Transverse colon (tissue), 4 donors: ENCODE measurements at regions not wholly inside any gene's neighbourhood (a gene's known extent, or its start where the extent isn't known, plus 50 kb on each side); places are given as distances from the start of the nearest gene placed in this dataset.

Experiments
- DNase-seq: peaks from one replicate; pipeline ENCODE4 v3.0.0-alpha.2; 2019
- H3K27ac ChIP-seq, 4 donors: fragments of 200-600 bp; sonication (generic); 2 replicates each; pipeline ENCODE4 v1.5.1; 2016 to 2018; ENCODE audit warnings: inconsistent platforms in 4 of 4
- H3K27me3 ChIP-seq: fragments of 200-600 bp; sonication (generic); 2 replicates; pipeline ENCODE4 v1.5.1; 2017; ENCODE audit warnings: inconsistent platforms
- H3K36me3 ChIP-seq, 4 donors: fragments of 200-600 bp; sonication (generic); 2 replicates each; pipeline ENCODE4 v1.5.1; 2017 to 2019; ENCODE audit warnings: inconsistent platforms in 4 of 4
- H3K4me1 ChIP-seq, 4 donors: fragments of 200-600 bp; sonication (generic); 2 replicates each; pipeline ENCODE4 v1.5.1; 2017 to 2020; ENCODE audit warnings: inconsistent platforms in 4 of 4
- H3K4me3 ChIP-seq, 4 donors: fragments of 200-600 bp; sonication (generic); 1 replicate in 1 of 4; 2 replicates in 3 of 4; pipeline versions ENCODE4 v1.5.1 to v1.6.1; 2017 to 2019; ENCODE audit warnings: inconsistent platforms in 4 of 4
- H3K9me3 ChIP-seq, 2 donors: fragments of 200-600 bp; sonication (generic); 2 replicates each; pipeline ENCODE4 v1.5.1; 2017 to 2019; ENCODE audit warnings: inconsistent platforms in 2 of 2
- EP300 ChIP-seq: sonication (generic); formaldehyde crosslinking; IDR thresholded peaks from one replicate; pipeline ENCODE4 v1.6.1; 2017; ENCODE audit warnings: antibody characterized with exemption, low read depth
- POLR2A ChIP-seq: fragments of 450-650 bp; IDR thresholded peaks from one replicate; pipeline ENCODE4 v1.6.1; 2016; ENCODE audit warnings: antibody characterized with exemption, mild to moderate bottlenecking, moderate library complexity
- POLR2AphosphoS5 ChIP-seq, 3 donors: sonication (generic); formaldehyde crosslinking; IDR thresholded peaks; one replicate each; pipeline ENCODE4 v1.6.1; 2016; ENCODE audit warnings: antibody characterized with exemption in 3 of 3
- WGBS, 2 donors: methylation state at CpG; one replicate each; pipeline ENCODE4 v1.1.5; 2018; ENCODE audit warnings: low coverage in 1 of 2; 5-methylcytosine and 5-hydroxymethylcytosine counted together
- in situ Hi-C, 4 donors: fragments of 200-750 bp; cut with MboI; loops; one replicate each; pipeline versions ENCODE4 v1.15.0 to v1.15.1; 2017; ENCODE audit warnings: low sequenced_read_pairs in 3 of 4, low pct_ligation_motif_present in 1 of 4, low pct_unique_long_range_greater_than_20kb in 1 of 4
- intact Hi-C: fragments of 100-400 bp; cut with DNase I; formaldehyde crosslinking; loops from one replicate; pipeline ENCODE4 v1.15.1; 2023; ENCODE audit warnings: low total_unique reads
- TF ChIP-seq, protein P1 (sequence below), 5 experiments: fragments of 200-600 bp in 3 of 5; fragments of 450-650 bp in 2 of 5; sonication (generic) in 3 of 5; IDR thresholded peaks; 1 replicate in 2 of 5; 2 replicates in 3 of 5; pipeline ENCODE4 v1.5.1; 2016 to 2017; ENCODE audit warnings: antibody characterized with exemption in 5 of 5, inconsistent platforms in 3 of 5, mild to moderate bottlenecking in 2 of 5, moderate library complexity in 1 of 5

DNA sequence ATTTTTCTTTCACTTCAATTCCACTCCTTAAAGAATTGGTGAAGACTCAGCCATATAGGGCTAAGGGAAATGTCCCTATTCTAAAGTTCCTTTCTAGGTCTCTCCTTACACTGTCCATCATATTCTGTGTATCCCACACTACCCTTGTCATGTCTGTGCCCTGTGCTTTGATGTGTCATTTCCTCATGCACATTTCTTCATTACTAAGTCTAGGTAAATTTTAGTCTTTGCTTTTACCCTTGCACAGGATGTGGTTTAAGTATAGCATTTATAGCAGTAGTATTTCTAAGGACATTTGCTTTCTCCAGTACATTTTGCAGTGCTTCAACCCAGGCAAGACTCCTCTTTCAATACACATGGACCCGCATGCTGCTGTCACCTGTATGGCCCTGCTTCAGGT, 221.5 kb upstream of the ACVR2A start:
- H3K36me3 ChIP-seq, result no peaks in the 10 kb centered on the region
- no peaks in the 10 kb centered on the region for H3K27me3 ChIP-seq
- intact Hi-C loops, result no loop called here
- H3K9me3 ChIP-seq, result no peaks in the 10 kb centered on the region
- in situ Hi-C loops, result no loop called here
- DNase-seq, result no peak
- 80 to 100% methylated on average over 1 of the region's 1 CpG for WGBS, 2 donors
- H3K27ac ChIP-seq, result no peak overlapping the region
- H3K4me1 ChIP-seq, result no peaks in the 10 kb centered on the region
- no peak overlapping the region for H3K4me3 ChIP-seq
- TF ChIP-seq POLR2AphosphoS5 (IDR thresholded peaks at IDR 0.05), result no peak
- no peak for TF ChIP-seq POLR2A
- no peak for TF ChIP-seq EP300

DNA sequence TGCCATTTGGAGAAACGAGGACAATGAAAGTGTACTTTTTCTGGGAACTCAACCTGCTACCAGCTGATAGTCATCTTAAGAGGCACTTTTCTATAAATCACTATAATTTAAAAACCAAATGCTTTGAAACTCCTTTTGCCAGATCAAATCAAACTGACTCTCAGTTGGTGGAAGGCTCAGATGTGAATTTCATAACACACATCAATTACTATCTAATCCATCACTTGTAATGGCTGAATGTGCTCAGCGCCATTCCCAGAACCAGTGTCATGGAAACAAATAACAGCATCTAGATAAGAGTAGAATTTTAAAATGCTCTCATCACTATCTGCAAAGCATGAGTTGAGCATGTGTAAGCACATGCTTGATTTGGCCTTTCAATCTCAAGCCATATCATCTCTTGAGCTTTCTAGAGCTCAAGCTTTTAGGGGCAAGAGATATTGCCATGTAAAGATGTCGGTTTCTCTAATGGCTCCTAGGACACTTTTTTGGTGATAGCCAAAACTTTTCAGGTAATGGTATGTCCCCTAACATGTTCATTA, 223.1 kb upstream of the ACVR2A start:
- Histone ChIP-seq H3K36me3 (no peaks in the 10 kb centered on the region), H3K27ac (no peak overlapping the region), H3K4me1 (no peaks in the 10 kb centered on the region), H3K9me3 (no peaks in the 10 kb centered on the region), H3K4me3 (no peak overlapping the region), H3K27me3 (no peaks in the 10 kb centered on the region)
- in situ Hi-C loops, result no loop called here
- no peak for DNase-seq
- intact Hi-C loops, result no loop called here
- 92 to 100% methylated on average over 2 to 3 of the region's 3 CpGs for WGBS, 2 donors
- TF ChIP-seq, protein P1, sequence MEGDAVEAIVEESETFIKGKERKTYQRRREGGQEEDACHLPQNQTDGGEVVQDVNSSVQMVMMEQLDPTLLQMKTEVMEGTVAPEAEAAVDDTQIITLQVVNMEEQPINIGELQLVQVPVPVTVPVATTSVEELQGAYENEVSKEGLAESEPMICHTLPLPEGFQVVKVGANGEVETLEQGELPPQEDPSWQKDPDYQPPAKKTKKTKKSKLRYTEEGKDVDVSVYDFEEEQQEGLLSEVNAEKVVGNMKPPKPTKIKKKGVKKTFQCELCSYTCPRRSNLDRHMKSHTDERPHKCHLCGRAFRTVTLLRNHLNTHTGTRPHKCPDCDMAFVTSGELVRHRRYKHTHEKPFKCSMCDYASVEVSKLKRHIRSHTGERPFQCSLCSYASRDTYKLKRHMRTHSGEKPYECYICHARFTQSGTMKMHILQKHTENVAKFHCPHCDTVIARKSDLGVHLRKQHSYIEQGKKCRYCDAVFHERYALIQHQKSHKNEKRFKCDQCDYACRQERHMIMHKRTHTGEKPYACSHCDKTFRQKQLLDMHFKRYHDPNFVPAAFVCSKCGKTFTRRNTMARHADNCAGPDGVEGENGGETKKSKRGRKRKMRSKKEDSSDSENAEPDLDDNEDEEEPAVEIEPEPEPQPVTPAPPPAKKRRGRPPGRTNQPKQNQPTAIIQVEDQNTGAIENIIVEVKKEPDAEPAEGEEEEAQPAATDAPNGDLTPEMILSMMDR (IDR thresholded peaks at IDR 0.05), result no peak
- no peak for TF ChIP-seq EP300
- TF ChIP-seq POLR2AphosphoS5 (IDR thresholded peaks at IDR 0.05), result no peak
- TF ChIP-seq POLR2A, result no peak

DNA sequence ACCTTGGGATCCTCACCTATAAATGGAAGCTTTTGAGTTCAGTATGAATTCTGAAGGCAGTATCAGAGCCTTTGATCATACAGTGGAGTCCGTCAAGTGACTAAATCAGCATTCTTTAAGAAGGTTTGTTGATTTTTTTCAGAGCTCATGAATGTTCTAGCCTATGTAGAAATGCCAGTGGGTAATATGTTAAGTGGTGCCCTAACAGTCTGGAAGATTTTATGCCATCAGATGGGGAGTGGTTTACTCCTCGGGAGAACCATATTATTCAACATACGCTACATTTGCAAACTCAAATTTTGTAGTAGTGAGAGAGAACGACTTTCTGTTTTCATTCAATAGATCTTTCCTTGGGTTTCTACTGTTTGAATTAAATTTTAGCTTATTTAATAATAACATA, 225.0 kb upstream of the ACVR2A start:
- H3K4me3 ChIP-seq, result no peak overlapping the region
- intact Hi-C loops, result no loop called here
- no peak for DNase-seq
- H3K4me1 ChIP-seq, result peaks cover 0 to 13% (median 2%) of the 10 kb centered on the region in 4 donors
- H3K36me3 ChIP-seq, result no peaks in the 10 kb centered on the region
- in situ Hi-C loops, result no loop called here
- WGBS, 2 donors, result 91 to 93% methylated on average over 3 to 4 of the region's 4 CpGs
- no peak for TF ChIP-seq POLR2A
- TF ChIP-seq, protein P1 (IDR thresholded peaks at IDR 0.05), result no peak
- no peaks in the 10 kb centered on the region for H3K27me3 ChIP-seq
- no peak overlapping the region for H3K27ac ChIP-seq
- no peaks in the 10 kb centered on the region for H3K9me3 ChIP-seq

DNA sequence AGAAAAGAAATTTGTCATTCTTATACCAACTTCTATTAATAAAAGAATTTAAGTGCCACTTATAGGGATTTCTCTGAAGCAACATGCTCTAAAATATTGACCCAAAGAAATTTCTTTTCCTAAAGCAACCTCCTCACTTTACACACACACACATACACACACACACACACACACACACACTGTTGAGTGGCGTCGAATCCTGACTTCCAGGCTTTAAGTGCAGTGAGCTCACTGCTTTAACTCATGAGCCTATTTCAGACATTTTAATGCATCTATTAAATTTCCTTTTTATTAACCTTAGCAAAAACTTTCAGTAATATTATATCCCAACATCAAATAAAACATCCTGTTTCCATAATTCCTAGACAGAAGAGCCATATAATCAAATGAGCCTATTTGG, 229.1 kb upstream of the ACVR2A start:
- H3K27me3 ChIP-seq, result no peaks in the 10 kb centered on the region
- H3K27ac ChIP-seq, result no peak overlapping the region
- no peaks in the 10 kb centered on the region for H3K36me3 ChIP-seq
- in situ Hi-C loops (no loop called here), intact Hi-C loops (no loop called here)
- H3K4me3 ChIP-seq, result no peak overlapping the region
- no peaks in the 10 kb centered on the region for H3K9me3 ChIP-seq
- DNase-seq, result no peak
- H3K4me1 ChIP-seq, result peaks cover 0 to 28% (median 8%) of the 10 kb centered on the region in 4 donors
- 72 to 94% methylated on average over 2 of the region's 2 CpGs for WGBS, 2 donors
- TF ChIP-seq POLR2A, result no peak
- TF ChIP-seq, protein P1 (IDR thresholded peaks at IDR 0.05), result no peak
- TF ChIP-seq POLR2AphosphoS5 (IDR thresholded peaks at IDR 0.05), result no peak
- no peak for TF ChIP-seq EP300

DNA sequence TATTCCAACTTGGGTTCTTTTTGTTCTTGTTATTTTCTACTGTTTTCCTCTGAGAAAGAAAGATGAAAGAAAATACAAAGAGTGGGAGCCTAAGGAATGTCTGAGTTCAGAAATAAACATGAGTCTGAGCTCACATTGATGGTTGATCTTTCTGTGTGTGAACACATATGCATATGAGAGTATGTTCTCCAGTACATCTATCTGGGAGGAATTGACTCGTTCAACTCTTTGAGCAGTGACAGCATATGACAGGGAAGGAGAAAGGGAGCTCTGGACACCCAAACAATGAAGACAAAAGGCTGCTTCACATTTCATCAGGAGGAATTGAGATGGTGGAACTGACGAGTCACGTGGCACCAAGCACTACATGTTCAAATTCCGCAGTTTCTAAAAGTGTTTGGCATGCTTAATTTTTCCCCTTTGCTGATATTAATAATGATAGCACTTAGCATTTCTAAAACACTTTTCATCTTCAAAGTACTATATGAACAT, 229.8 kb upstream of the ACVR2A start:
- Histone ChIP-seq H3K27me3 (no peaks in the 10 kb centered on the region), H3K4me3 (no peak overlapping the region), H3K36me3 (no peaks in the 10 kb centered on the region), H3K4me1 (peaks cover 0 to 28% (median 8%) of the 10 kb centered on the region in 4 donors), H3K9me3 (no peaks in the 10 kb centered on the region), H3K27ac (no peak overlapping the region)
- in situ Hi-C loops, result no loop called here
- 89 to 91% methylated on average over 4 of the region's 4 CpGs for WGBS, 2 donors
- DNase-seq, result no peak
- intact Hi-C loops, result no loop called here
- TF ChIP-seq, protein P1 (IDR thresholded peaks at IDR 0.05), result no peak
- TF ChIP-seq POLR2A (no peak), POLR2AphosphoS5 (IDR thresholded peaks at IDR 0.05) (no peak), EP300 (no peak)
